Sigmoid colon (tissue), 6 donors: ENCODE measurements at regions not wholly inside any gene's neighbourhood (a gene's known extent, or its start where the extent isn't known, plus 50 kb on each side); places are given as distances from the start of the nearest gene placed in this dataset.

ENCODE experiments used
- DNase-seq: peaks from one replicate; pipeline ENCODE4 v3.0.0-alpha.2; 2019
- H3K27ac ChIP-seq, 4 donors: fragments of 200-600 bp; sonication (generic); one replicate each; pipeline ENCODE4 v1.5.1; 2016 to 2019; ENCODE audit warnings: mild to moderate bottlenecking in 1 of 4
- H3K27me3 ChIP-seq, 3 donors: fragments of 200-600 bp; sonication (generic); one replicate each; pipeline ENCODE4 v1.5.1; 2019; ENCODE audit warnings: mild to moderate bottlenecking in 1 of 3
- H3K36me3 ChIP-seq, 4 donors: fragments of 200-600 bp; sonication (generic); one replicate each; pipeline ENCODE4 v1.5.1; 2016 to 2019
- H3K4me1 ChIP-seq, 4 donors: fragments of 200-600 bp; sonication (generic); one replicate each; pipeline ENCODE4 v1.5.1; 2017 to 2019
- H3K4me3 ChIP-seq, 4 donors: fragments of 200-600 bp; sonication (generic); one replicate each; pipeline ENCODE4 v1.5.1; 2017 to 2019; ENCODE audit warnings: mild to moderate bottlenecking in 2 of 4, moderate library complexity in 1 of 4
- H3K9me3 ChIP-seq, 4 donors: fragments of 200-600 bp in 3 of 4; sonication (generic) in 3 of 4; one replicate each; pipeline versions ENCODE4 v1.5.1 to v1.6.1; 2013 to 2019
- EP300 ChIP-seq, 4 donors: sonication (generic); formaldehyde crosslinking; IDR thresholded peaks; one replicate each; pipeline ENCODE4 v1.6.1; 2017; ENCODE audit warnings: antibody characterized with exemption in 4 of 4
- POLR2A ChIP-seq, 2 donors: fragments of 450-650 bp; IDR thresholded peaks; one replicate each; pipeline ENCODE4 v1.6.1; 2016; ENCODE audit warnings: antibody characterized with exemption in 2 of 2, mild to moderate bottlenecking in 2 of 2, moderate library complexity in 2 of 2
- POLR2AphosphoS5 ChIP-seq, 4 donors: sonication (generic); formaldehyde crosslinking; IDR thresholded peaks; one replicate each; pipeline ENCODE4 v1.6.1; 2017; ENCODE audit warnings: antibody characterized with exemption in 4 of 4
- WGBS, 2 donors: extraction: QIAGEN DNeasy Blood & Tissue Kit; methylation state at CpG; one replicate each; pipeline ENCODE4 v1.1.7; 2013; 5-methylcytosine and 5-hydroxymethylcytosine counted together
- intact Hi-C: fragments of 100-400 bp; cut with DNase I; formaldehyde crosslinking; loops from one replicate; pipeline ENCODE4 v1.15.1; 2023
- TF ChIP-seq, protein P1 (sequence below), 4 experiments: fragments of 450-650 bp in 3 of 4; fragments of 200-600 bp in 1 of 4; IDR thresholded peaks; one replicate each; pipeline ENCODE4 v1.5.1; 2016 to 2019; ENCODE audit warnings: antibody characterized with exemption in 4 of 4, mild to moderate bottlenecking in 3 of 4, moderate library complexity in 2 of 4
- donor health status: healthy with polysubstance abuse.
- donor health status: healthy.

GRCh38 chr15:77808075-77808474 is 175.4 kb upstream of the LINGO1 start:
- WGBS, 2 donors: 81 to 85% methylated on average over 7 of the region's 7 CpGs
- H3K27me3 ChIP-seq: no peaks in the 10 kb centered on the region
- intact Hi-C loops: no loop called here

GRCh38 chr15:77807611-77808010 is 174.9 kb upstream of the LINGO1 start:
- intact Hi-C loops: no loop called here
- Histone ChIP-seq H3K27me3 (no peaks in the 10 kb centered on the region), H3K36me3 (no peaks in the 10 kb centered on the region), H3K4me1 (no peaks in the 10 kb centered on the region), H3K27ac (no peak overlapping the region), H3K9me3 (no peaks in the 10 kb centered on the region), H3K4me3 (no peak overlapping the region)
- TF ChIP-seq, protein P1, sequence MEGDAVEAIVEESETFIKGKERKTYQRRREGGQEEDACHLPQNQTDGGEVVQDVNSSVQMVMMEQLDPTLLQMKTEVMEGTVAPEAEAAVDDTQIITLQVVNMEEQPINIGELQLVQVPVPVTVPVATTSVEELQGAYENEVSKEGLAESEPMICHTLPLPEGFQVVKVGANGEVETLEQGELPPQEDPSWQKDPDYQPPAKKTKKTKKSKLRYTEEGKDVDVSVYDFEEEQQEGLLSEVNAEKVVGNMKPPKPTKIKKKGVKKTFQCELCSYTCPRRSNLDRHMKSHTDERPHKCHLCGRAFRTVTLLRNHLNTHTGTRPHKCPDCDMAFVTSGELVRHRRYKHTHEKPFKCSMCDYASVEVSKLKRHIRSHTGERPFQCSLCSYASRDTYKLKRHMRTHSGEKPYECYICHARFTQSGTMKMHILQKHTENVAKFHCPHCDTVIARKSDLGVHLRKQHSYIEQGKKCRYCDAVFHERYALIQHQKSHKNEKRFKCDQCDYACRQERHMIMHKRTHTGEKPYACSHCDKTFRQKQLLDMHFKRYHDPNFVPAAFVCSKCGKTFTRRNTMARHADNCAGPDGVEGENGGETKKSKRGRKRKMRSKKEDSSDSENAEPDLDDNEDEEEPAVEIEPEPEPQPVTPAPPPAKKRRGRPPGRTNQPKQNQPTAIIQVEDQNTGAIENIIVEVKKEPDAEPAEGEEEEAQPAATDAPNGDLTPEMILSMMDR (IDR thresholded peaks at IDR 0.05): no peak
- TF ChIP-seq POLR2A (IDR thresholded peaks at IDR 0.05) (no peak), EP300 (IDR thresholded peaks at IDR 0.05) (no peak), POLR2AphosphoS5 (IDR thresholded peaks at IDR 0.05) (no peak)
- WGBS, 2 donors: 82 to 88% methylated on average over 9 of the region's 9 CpGs
- no peak for DNase-seq

More at GRCh38 chr15:77808075-77808474, 175.4 kb upstream of the LINGO1 start:
- H3K4me3 ChIP-seq: no peak overlapping the region
- no peaks in the 10 kb centered on the region for H3K36me3 ChIP-seq
- TF ChIP-seq EP300 (IDR thresholded peaks at IDR 0.05) (no peak), POLR2AphosphoS5 (IDR thresholded peaks at IDR 0.05) (no peak), POLR2A (IDR thresholded peaks at IDR 0.05) (no peak)
- TF ChIP-seq, protein P1 (IDR thresholded peaks at IDR 0.05): no peak
- H3K4me1 ChIP-seq: no peaks in the 10 kb centered on the region
- no peaks in the 10 kb centered on the region for H3K9me3 ChIP-seq
- DNase-seq: no peak
- no peak overlapping the region for H3K27ac ChIP-seq

DNA sequence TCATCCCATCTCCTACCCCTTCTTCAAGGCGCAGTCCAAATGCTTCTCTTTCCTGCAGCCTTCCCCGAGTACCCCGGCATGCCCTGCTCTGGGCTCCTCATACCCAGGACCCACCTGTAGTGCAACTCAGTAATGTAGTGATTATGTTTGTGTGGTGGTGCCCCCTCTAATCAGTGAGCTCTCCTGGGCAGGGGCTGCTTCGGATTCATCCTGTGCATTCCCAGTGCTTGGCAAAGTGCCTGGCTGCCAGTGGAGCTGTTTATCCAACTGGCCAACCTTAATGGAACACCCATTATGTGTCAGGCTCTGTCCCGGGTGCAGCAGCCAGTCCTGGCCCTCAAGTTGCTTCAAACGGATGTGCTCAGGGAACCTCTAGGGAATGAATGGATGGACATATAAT is 174.4 kb upstream of the LINGO1 start:
- no peak for TF ChIP-seq POLR2AphosphoS5 (IDR thresholded peaks at IDR 0.05)
- TF ChIP-seq, protein P1 (IDR thresholded peaks at IDR 0.05): no peak
- H3K9me3 ChIP-seq: no peaks in the 10 kb centered on the region
- H3K27ac ChIP-seq: no peak overlapping the region
- no peak for DNase-seq
- H3K4me1 ChIP-seq: no peaks in the 10 kb centered on the region
- no peaks in the 10 kb centered on the region for H3K27me3 ChIP-seq
- intact Hi-C loops: no loop called here
- WGBS, 2 donors: 67 to 73% methylated on average over 6 of the region's 6 CpGs
- no peaks in the 10 kb centered on the region for H3K36me3 ChIP-seq
- no peak overlapping the region for H3K4me3 ChIP-seq

- Histone ChIP-seq H3K4me3 (no peak overlapping the region), H3K27me3 (no peaks in the 10 kb centered on the region), H3K36me3 (no peaks in the 10 kb centered on the region), H3K4me1 (no peaks in the 10 kb centered on the region), H3K9me3 (no peaks in the 10 kb centered on the region), H3K27ac (no peak overlapping the region)
- DNase-seq: no peak
- intact Hi-C loops: no loop called here
- TF ChIP-seq POLR2AphosphoS5 (IDR thresholded peaks at IDR 0.05) (no peak), POLR2A (IDR thresholded peaks at IDR 0.05) (no peak), EP300 (IDR thresholded peaks at IDR 0.05) (no peak)
- TF ChIP-seq, protein P1 (IDR thresholded peaks at IDR 0.05): no peak
- WGBS, 2 donors: 81 to 84% methylated on average over 9 of the region's 9 CpGs
Measured at GRCh38 chr15:77804210-77804609, 171.5 kb upstream of the LINGO1 start.

GRCh38 chr15:77803487-77803886 is 170.8 kb upstream of the LINGO1 start:
- no peaks in the 10 kb centered on the region for H3K9me3 ChIP-seq
- DNase-seq: no peak
- intact Hi-C loops: no loop called here
- no peaks in the 10 kb centered on the region for H3K27me3 ChIP-seq
- no peaks in the 10 kb centered on the region for H3K4me1 ChIP-seq
- no peak overlapping the region for H3K27ac ChIP-seq
- WGBS, 2 donors: 59 to 70% methylated on average over 3 of the region's 3 CpGs
- H3K4me3 ChIP-seq: no peak overlapping the region
- TF ChIP-seq POLR2AphosphoS5 (IDR thresholded peaks at IDR 0.05) (no peak), POLR2A (IDR thresholded peaks at IDR 0.05) (no peak), EP300 (IDR thresholded peaks at IDR 0.05) (no peak)
- TF ChIP-seq, protein P1 (IDR thresholded peaks at IDR 0.05): no peak
- no peaks in the 10 kb centered on the region for H3K36me3 ChIP-seq
